NCI-H1436 treated with DMSO at 0.1 percent for 48 hours (cell line): ENCODE measurements at regions not wholly inside any gene's neighbourhood (a gene's known extent, or its start where the extent isn't known, plus 50 kb on each side); places are given as distances from the start of the nearest gene placed in this dataset.

Experiments used
- DNase-seq: peaks from one replicate; lab custom pipeline; 2025; lab: John Stamatoyannopoulos, UW

DNA sequence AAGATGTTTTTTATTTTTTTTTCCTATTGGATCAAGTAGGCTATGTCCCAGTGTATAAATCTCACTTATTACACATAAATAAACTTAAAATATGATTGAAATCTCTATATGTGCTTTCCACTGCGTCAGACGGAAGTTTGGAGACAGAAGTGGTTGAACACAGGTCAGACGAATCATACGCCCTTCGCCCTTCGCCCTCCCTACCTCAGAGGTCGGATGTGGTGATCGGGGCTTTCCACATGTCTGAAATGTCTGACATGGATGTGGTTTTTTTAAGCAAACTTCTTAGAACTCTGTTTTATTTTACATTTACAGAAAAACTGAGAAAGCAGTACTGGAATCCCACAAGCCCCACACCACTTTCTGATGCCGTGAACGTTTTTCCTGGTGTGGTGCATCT lies 344.4 kb downstream of the THBS2 start:
- no peak for DNase-seq

DNA sequence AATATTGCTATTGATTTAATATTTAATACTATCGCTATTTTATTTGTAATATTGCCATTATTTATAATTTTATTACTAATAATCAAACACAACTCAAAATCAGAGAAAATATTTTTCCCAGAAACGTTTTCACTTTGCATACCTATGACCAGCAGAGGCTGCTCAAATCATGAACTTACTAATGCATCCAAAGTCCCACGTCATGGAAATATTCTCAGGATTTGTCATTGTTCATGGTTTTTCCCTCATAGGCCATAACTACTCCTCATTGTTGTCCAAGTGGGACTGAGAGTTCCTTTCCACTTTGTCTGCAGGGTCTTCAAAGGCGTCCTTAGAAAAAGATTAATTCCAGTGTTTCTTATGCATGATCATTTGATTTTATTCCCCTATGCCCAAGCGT lies 344.8 kb downstream of the THBS2 start:
- DNase-seq: no peak

DNA sequence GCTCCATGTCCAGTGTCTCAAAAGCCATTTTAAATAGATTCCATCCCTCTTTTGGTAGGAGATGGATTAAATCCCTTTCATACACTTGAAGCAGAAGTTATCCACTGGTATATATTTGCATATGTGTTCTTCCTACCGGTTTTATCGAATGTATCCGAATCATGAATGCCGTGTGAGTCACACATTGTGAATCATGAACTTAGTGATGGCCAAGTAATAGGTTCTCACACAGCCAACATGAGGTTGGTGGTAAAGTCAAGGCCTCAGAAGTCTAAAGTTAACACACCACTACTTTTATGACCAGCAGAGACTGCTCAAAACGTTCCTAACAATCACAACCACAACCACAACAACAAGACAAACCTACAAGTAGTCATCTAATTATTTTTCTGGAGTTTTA lies 345.5 kb downstream of the THBS2 start:
- DNase-seq: no peak

DNA sequence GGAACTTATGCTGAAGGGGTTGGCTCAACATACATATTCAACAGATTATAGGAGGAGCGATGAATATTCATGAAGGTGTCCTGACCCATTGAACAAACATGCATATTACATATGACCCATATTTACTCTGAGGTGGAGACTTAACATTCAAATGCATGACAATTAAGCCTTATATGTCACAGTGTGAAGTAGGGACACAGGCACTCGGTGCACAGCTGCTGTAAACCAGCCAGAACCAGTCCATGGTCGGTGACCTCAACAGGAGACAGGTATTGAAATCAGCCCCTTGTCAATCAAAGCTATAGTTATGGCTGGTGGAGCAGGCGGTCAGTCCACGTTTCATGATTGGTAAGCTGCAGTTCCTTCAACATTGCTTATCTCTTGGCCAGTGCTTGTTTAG lies 347.3 kb downstream of the THBS2 start:
- no peak for DNase-seq

DNA sequence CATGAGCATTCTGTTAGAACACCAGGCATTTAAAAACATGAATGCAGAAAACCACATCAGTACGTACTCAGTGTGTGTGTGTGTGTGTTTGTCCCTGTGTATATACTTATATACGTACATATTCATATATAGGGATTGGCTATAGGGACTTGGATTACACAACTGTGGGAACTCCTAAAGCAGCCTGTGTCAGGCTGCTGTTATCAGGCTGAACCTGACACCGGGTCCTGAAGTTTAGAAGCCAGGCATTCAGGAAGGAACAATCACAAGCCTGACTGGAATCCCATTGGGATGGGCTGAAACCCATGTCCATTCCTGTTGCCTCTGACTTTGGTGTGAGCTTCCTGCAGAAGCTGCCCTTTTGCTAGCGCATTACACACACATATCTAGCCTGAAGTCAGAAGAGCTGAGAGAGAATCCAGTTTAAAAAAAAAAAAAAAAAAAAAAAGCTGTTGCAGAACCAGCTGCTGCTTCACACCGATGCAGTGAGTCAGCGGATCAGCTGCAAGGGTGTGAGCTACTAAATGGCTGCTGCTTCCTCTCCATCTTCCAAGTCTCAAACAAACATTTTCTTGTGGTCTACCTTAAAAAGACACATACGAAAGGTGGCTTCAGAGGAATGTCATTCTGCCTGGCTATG lies 348.1 kb downstream of the THBS2 start:
- no peak for DNase-seq

DNA sequence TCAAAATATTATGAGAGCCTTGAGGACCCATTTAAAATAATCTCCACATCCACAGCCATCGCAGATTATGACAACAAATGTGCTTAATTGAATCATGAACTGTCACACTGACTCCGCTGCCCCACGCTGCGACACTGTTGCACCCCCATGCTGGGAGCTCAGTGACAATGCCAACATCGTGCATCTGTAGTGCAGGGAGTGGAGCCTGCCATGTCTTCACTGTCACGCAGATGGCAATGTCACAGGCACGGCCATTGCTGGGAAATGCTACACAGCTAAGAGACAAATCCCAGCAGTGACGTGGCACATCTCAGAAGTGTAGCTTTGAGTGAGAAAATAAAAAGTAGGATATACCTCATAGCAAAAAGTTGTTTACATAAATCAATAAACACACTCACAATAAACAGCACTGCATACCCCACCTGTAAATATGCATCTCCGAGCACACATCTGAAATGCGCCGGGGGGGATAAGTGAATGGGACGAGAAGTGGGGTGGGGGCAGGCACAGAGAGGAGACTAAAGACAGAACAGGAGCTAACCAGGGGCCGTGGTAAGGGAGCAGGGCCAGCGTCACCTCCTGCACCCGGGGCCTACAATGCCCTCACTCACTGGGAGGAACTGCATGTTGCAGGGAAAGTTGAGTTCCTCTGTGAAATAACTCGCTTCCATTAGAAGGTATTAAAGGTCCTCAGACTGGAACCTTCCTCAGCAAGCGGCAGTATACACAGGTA lies 349.9 kb downstream of the THBS2 start:
- DNase-seq: no peak

DNA sequence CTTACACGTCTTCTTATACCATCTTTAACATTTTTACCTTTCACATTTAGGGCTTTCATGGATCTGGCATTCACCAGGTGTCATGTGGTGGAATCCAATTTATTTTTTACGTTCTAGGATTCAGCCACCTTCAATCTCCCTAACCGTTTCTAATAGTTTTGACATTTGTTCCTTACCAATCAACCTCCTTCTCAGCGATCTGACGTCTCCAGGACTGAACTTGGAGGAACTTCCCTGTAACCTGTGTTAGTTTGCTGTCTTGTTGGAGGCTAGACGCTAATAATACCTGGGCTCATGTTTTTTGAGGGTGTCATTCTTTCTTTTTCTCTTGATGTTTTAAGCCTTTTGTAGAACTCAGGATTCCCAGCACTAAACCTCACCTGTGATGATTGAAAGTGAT lies 351.6 kb downstream of the THBS2 start:
- no peak for DNase-seq

DNA sequence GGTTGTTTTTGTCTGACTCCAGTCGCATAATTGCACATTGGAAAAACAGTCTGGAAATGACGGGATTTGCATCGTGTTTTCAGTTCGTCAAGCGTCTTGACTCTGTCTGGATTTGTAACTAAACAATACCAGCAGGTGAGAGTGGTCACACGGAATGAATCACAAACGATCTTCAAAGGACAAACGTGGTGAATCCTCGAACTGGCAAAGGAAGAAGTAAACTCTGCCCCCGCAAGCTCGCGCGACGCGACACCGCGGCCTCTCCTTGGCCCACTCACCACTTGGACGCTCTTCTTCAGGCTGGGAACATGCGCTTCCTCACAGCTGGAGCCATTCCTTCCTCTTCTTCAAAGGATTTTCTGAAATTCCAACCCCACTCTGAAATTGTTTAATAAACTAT lies 352.6 kb downstream of the THBS2 start:
- DNase-seq: no peak

DNA sequence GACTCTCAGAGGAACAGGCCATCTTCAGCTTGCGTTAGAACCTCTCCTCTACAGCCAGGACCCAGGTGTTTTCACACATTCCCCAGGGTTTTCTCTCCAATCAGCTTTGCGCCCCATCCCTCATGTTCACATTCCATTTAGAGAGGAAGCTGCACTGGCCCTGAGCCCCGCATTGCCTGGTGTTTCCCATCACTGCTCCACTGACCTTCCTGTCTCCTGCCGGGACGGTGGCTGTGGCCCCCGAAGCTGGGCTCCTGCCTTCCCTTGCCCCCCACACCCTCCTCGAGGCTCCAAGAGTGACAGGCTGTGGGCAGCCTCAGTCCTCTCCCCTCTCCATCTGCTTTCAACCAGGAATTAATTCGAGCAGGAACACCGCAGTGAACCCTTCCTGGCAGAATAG lies 357.3 kb downstream of the THBS2 start:
- no peak for DNase-seq

DNA sequence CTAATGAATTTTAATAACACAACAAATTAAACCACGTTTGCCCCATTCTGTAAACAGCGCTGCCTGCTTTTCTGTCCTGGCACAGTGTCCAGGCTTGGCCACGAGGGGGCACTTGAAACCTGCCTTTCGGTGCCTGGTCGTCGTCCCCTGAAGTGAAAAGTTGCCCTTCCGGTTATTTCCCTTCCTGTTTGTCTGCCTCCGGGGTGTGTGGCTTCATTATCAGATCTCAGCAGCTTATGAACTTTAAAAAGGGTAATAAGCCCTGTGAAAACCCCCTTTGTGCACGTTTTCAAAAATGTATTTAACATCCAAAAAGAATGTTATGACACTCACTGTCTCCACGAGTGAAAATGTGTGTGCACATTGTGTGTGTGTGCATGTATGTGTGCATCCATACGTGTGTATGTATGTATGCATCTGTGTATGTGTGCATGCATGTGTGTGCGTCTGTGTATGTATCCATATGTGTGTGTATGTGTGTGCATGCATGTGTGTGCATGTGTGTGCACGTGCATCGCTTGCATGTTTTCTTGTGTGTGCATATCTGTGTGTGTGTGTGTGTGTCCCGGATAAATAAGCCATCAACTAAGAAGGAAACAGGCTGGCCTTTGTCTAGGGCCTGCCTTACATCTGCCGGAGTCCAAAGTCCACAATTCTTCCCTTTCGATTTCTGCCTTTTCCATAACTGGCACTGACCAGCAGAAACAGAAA lies 358.4 kb downstream of the THBS2 start:
- peak; percentile 36 for DNase-seq

DNA sequence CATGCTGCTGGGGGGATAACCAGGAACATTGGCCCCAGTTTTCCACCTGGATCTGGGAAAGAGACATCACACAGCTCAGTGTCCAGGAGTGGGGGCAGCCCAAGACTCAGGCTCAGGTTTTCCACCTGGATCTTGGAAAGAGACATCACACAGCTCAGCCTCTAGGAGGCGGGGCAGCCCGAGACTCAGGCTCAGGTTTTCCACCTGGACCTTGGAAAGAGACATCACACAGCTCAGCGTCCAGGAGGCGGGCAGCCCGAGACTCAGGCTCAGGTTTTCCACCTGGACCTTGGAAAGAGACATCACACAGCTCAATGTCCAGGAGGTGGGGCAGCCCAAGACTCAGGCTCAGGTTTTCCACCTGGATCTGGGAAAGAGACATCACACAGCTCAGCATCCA lies 361.6 kb downstream of the THBS2 start:
- DNase-seq: no peak

DNA sequence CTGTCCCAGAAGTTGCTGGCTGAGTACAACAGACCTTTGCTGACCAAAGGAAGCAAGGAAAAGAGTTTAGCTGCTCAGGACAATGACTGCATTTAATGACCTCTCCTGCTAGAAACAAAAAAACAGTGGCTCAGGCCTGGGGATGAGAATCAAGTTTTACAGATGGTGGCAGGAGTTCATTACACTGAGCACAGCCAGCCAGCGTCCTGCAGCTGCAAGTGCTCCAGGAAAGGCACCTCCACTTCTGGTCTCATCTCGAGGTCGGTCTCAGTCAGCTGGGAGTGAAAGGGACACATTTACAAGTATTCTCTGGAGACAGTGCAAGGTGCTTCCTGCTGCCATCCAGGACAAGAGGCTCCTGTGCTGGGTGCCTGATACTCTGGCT lies 362.7 kb downstream of the THBS2 start:
- DNase-seq: no peak

DNA sequence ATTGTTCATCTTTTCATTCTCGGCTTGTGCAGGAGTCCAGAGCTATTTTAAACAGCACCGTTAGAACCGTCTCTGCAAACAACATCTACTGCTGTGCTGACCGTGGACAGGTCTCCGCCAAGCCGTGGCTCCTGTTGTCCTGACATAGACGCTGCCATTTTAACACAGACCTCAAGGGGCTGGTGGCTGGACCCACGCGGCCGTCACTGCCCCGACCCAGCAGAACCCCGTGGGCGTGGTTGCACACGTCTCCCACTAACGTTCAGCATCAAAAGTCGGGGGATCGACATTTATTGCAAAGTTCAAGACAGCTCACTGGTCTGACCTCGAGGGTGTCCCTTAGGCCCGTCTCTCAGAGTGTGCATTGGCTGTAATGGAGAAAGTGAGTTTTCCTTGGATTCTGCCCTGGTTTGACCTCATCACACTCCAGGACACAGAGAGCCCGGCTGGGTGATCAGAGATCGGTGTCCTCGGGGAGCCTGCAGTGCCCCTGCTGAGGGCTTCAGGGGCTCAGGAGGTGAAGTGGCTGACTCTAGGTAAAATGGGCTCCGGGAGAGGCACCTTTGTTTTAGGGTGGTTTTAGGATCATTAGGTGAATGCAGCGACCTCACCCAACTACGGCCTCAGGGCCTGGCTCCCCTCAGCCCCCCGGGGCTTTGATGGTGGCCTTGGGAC lies 363.2 kb downstream of the THBS2 start:
- no peak for DNase-seq

DNA sequence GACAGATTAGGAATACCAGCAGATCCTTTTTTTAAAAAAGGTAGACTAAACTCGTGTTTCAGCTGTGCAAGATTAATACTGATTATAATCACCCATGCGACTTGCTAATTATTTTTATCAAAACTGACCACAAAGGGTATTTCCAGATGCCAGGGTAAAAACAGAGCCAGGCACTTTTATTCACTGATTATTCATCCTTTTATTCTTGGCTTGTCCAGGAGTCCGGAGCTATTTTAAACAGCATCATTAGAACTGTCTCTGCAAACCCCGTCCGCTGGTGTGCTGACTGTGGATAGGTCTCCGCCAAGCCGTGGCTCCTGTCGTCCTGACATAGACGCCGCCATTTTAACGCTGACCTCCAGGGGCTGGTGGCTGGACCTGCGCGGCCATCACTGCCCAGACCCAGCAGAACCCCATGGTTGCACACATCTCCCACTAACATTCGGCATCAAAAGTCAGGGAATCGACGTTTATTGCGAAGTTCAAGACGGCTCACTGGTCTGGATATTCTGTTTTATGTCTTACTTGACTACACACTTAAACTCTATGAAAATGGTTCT lies 364.8 kb downstream of the THBS2 start:
- DNase-seq: no peak

DNA sequence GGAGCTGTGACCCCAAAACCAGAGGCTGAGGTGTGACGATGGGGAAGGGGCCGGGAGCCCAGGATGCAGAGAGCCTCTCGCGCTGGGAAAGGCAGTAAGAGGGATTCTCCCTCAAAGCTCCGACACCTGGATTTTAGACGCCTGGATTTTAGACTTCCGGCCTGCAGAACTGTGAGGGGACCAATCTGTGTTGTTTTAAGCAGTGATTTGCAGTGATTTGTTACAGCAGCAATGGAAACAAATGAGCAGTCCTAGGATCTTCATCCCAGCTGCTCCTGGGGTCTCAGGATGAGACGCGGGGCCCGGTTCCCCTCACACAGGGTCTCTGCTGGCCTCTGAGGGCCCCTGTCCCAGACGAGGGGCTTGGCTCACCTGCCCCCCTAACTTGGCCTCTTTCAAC lies 365.5 kb downstream of the THBS2 start:
- no peak for DNase-seq

DNA sequence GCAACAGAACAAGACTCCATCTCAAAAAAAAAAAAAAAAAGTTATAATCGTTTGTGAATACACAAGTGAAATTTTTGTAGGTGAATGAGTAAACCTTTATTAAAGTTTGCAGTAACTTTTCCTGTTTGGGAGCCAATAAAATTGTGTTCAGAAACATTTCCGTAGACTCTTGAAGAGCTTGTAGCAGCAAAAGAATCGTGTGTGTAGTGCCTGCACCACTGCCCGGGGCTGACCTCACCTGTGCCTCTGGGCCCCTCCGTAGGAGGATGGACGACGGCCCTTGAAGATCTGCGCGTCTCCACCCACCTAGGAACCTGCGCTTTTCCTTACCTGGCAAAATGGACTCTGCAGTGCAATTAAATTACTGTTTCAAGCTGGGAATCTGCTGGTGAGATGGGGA lies 366.0 kb downstream of the THBS2 start:
- DNase-seq: no peak

DNA sequence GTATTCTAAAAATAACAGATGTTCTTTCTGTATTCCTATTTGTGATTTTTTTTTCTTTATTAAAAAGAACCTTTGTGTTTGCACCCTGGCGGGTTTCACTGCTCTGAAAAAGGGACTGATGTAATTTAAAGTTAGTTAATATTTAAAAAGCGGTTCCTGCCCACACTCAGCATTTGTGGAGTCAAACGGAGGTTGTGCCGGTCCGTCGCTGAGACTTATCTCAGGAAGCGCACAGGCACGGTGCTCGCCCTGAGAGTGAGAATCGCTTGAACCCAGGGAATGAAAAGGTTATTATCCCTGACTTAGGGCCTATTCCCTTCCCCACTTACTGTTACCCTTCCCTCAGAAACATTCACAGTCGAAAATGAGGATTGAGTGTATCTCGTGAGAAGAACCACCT lies 366.7 kb downstream of the THBS2 start:
- DNase-seq: no peak

DNA sequence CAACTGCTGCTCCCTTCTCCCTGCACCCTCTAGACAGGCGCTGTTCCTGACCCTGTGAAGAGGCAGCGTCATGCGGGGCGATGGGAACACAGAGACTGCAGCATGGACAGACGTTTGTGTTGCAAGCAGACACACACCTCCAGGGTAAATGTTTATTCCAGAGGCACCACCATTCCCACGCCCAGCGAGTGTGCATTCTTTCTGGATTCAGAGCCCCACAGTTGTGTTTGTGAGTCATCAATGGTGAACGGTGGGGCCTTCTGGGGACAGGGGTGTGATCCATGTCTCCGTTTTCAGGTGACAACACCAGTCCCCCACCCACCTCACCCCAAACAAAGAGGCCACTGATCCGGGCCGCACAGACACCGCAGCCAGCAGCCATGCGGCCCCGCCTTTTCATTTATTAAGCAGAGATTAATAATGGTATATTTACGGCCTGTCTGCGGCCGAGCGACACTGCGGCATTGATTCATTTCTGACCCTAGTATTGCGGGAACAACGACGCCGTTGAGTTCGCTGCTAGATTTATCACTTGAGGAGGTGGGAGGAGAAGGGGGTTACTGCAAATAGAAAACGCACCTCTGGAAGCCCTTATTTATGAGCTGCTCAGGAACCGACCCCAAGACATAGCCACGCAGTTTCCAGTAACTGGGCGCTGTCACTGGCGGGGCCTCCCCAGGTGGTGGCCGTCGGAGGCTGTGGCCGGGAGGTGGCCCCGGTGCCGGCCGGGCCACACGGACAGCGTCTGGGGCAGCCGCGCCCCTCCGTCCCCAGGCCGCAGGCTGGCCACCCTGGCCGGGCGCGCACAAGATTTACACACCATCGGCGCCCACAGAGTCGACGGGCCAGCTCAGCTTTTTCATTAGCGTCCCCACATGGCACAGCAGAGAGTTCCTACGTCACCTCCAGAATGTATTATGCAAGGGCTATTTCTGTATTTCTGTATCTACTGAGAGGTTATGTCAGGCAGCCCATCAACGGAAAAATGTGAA lies 367.6 kb downstream of the THBS2 start:
- DNase-seq: no peak

DNA sequence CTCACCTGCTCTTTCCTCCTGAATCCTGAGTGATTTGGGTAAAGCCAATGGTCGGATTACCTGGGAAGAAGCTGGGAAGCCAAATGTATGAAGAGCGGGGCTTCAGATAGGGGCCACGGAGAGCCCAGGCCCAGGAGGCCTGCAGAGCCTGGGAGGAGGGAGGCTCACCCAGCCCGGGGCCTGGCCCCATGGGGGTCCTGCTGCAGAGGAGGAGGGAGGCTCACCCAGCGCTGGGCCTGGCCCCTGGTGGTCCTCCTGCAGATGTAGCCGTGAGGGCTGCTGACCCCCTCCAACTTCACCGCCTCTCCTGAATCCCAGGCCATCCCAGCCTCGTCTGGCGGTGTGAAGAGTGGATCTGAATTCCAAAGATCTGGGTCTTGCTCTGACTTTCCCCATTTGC lies 368.4 kb downstream of the THBS2 start:
- DNase-seq: no peak

DNA sequence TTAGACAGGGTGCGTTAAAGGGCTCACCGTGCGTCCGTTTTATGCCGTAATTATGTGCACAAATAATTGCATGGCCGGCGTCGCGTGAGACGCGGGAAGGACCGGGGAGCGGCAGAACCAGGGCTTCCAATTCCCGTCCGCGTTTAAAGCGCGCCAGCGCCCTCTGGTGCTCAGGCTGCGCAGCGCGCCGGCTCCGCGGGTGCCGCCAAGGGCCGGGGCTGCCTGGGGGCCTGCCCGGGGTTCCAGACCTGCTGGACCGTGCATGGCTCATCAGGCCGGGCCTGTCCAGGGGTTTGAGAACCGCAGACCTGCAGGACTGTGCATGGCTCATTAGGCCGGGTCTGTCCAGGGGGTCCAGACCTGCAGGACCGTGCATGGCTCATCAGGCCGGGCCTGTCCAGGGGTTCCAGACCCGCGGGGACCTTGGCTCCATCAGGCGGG lies 369.0 kb downstream of the THBS2 start:
- DNase-seq: peak; percentile 11

DNA sequence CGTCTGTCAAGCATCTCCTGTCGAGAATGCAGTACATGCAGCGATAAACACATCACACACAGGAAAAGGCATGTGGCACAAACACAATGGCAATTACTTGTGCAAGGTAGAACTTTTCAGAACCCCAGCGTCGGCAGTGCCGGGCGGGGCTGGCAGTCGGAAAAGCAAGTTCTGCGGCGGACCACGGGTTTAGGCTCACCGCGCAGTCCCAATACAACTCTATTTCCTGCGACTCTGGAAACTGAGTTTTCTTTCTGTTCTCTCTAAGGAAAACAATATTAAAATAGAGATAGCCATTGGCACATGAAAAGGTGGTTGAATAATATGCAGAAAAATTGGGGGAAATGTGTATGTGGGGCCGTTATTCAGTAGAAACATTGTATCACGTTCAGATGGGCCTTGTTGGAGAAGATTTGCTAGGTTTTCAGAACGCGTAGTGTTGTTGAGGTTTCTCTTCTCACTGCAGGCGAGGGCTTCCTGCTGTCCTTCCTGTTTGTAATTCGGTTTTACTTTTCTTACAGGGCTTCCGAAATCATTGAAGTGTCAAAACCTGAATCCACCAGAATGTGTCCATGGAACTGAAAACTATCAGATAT lies 369.5 kb downstream of the THBS2 start:
- no peak for DNase-seq
